HG03175 (cell line): ENCODE measurements at regions not wholly inside any gene's neighbourhood (a gene's known extent, or its start where the extent isn't known, plus 50 kb on each side); places are given as distances from the start of the nearest gene placed in this dataset.

Experiments
- ATAC-seq: cut with Tn5 transposase; IDR thresholded peaks from one replicate; pipeline ENCODE4 v1.9.1; 2021; ENCODE audit warnings: mild to moderate bottlenecking, moderate library complexity; ENCODE audit not compliant: unreplicated experiment

- ATAC-seq, result no peak
These were observed 362.0 kb upstream of the NFE2L3 start for GRCh38 chr7:25789701-25790640.

GRCh38 chr7:25790963-25791362 lies 361.0 kb upstream of the NFE2L3 start:
- no peak for ATAC-seq

- no peak for ATAC-seq
These were observed 359.4 kb upstream of the NFE2L3 start for GRCh38 chr7:25792586-25792985.

GRCh38 chr7:25795824-25796235 lies 356.2 kb upstream of the NFE2L3 start:
- ATAC-seq, result no peak

- ATAC-seq, result no peak
These were observed 353.7 kb upstream of the NFE2L3 start for GRCh38 chr7:25798344-25798743.

- no peak for ATAC-seq
These were observed 350.8 kb upstream of the NFE2L3 start for GRCh38 chr7:25801214-25801613.

GRCh38 chr7:25802057-25802456 lies 349.9 kb upstream of the NFE2L3 start:
- ATAC-seq, result no peak

GRCh38 chr7:25802473-25802872 lies 349.5 kb upstream of the NFE2L3 start:
- no peak for ATAC-seq

- ATAC-seq, result no peak
These were observed 348.7 kb upstream of the NFE2L3 start for GRCh38 chr7:25803117-25803887.

GRCh38 chr7:25804154-25804553 lies 347.8 kb upstream of the NFE2L3 start:
- no peak for ATAC-seq

GRCh38 chr7:25805027-25805687 lies 346.8 kb upstream of the NFE2L3 start:
- no peak for ATAC-seq

- no peak for ATAC-seq
These were observed 344.8 kb upstream of the NFE2L3 start for GRCh38 chr7:25807086-25807611.

- no peak for ATAC-seq
These were observed 342.6 kb upstream of the NFE2L3 start for GRCh38 chr7:25809441-25809840.

- no peak for ATAC-seq
These were observed 339.7 kb upstream of the NFE2L3 start for GRCh38 chr7:25812086-25812850.

- ATAC-seq, result no peak
These were observed 338.6 kb upstream of the NFE2L3 start for GRCh38 chr7:25813381-25813780.

- ATAC-seq, result no peak
These were observed 336.3 kb upstream of the NFE2L3 start for GRCh38 chr7:25815711-25816110.

GRCh38 chr7:25820432-25821040 lies 331.5 kb upstream of the NFE2L3 start:
- ATAC-seq, result no peak

- peak; percentile 52 for ATAC-seq
These were observed 330.8 kb upstream of the NFE2L3 start for GRCh38 chr7:25821225-25821624.

GRCh38 chr7:25822823-25823222 lies 329.2 kb upstream of the NFE2L3 start:
- ATAC-seq, result no peak

- ATAC-seq, result no peak
These were observed 328.4 kb upstream of the NFE2L3 start for GRCh38 chr7:25823571-25823970.
